Calu3 (cell line): ENCODE measurements at regions not wholly inside any gene's neighbourhood (a gene's known extent, or its start where the extent isn't known, plus 50 kb on each side); places are given as distances from the start of the nearest gene placed in this dataset.

ENCODE experiments used
- BruUV-seq: library from RNA; stranded (reverse); fragments of 400-500 nt; replicated peaks from 2 replicates; lab custom pipeline; 2021; lab: Mats Ljungman, UMichigan
- CTCF ChIA-PET: fragments of 300-600 bp; sonication (Branson Sonifier 250); formaldehyde crosslinking; loops from one replicate; lab custom pipeline; 2022; ENCODE audit warnings: antibody characterized with exemption; lab: Charles Lee
- DNase-seq: peaks from one replicate; pipeline ENCODE4 v3.0.0; 2022
- H3K27ac Mint-ChIP-seq: one replicate; pipeline ENCODE4 v1.8.0; 2022; ENCODE audit warnings: mixed read lengths; ENCODE audit not compliant: unreplicated experiment
- H3K27me3 Mint-ChIP-seq: one replicate; pipeline ENCODE4 v1.8.0; 2022; ENCODE audit warnings: mixed read lengths; ENCODE audit not compliant: unreplicated experiment
- H3K36me3 Mint-ChIP-seq: one replicate; pipeline ENCODE4 v1.8.0; 2022; ENCODE audit warnings: mild to moderate bottlenecking, moderate library complexity, mixed read lengths; ENCODE audit not compliant: insufficient read depth, unreplicated experiment
- H3K4me1 Mint-ChIP-seq: one replicate; pipeline ENCODE4 v1.8.0; 2022; ENCODE audit warnings: mild to moderate bottlenecking, low read depth, mixed read lengths; ENCODE audit not compliant: unreplicated experiment
- H3K4me3 Mint-ChIP-seq: one replicate; pipeline ENCODE4 v1.8.0; 2022; ENCODE audit warnings: mild to moderate bottlenecking, low read depth, moderate library complexity, mixed read lengths; ENCODE audit not compliant: unreplicated experiment
- H3K9me3 Mint-ChIP-seq: one replicate; pipeline ENCODE4 v1.8.0; 2022; ENCODE audit warnings: low read depth, mixed read lengths; ENCODE audit not compliant: unreplicated experiment
- intact Hi-C: fragments of 100-400 bp; cut with micrococcal nuclease; formaldehyde crosslinking; loops from one replicate; pipeline ENCODE4 v1.10.0; 2022; ENCODE audit not compliant: unreplicated experiment
- TF ChIP-seq, protein P1 (sequence below): fragments of 200-600 bp; IDR thresholded peaks from one replicate; pipeline ENCODE4 v1.8.0; 2022; ENCODE audit warnings: antibody characterized with exemption; ENCODE audit not compliant: unreplicated experiment

- Mint-ChIP-seq H3K27me3 (no peaks in the 10 kb centered on the region), H3K4me1 (no peaks in the 10 kb centered on the region), H3K9me3 (peaks cover 2% of the 10 kb centered on the region), H3K36me3 (no peaks in the 10 kb centered on the region), H3K4me3 (no peak overlapping the region), H3K27ac (no peak overlapping the region)
- no peak for DNase-seq
- TF ChIP-seq, protein P1, sequence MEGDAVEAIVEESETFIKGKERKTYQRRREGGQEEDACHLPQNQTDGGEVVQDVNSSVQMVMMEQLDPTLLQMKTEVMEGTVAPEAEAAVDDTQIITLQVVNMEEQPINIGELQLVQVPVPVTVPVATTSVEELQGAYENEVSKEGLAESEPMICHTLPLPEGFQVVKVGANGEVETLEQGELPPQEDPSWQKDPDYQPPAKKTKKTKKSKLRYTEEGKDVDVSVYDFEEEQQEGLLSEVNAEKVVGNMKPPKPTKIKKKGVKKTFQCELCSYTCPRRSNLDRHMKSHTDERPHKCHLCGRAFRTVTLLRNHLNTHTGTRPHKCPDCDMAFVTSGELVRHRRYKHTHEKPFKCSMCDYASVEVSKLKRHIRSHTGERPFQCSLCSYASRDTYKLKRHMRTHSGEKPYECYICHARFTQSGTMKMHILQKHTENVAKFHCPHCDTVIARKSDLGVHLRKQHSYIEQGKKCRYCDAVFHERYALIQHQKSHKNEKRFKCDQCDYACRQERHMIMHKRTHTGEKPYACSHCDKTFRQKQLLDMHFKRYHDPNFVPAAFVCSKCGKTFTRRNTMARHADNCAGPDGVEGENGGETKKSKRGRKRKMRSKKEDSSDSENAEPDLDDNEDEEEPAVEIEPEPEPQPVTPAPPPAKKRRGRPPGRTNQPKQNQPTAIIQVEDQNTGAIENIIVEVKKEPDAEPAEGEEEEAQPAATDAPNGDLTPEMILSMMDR = no peak
- intact Hi-C loops = no loop called here
- CTCF ChIA-PET = interaction anchor here (0.7 kb wide), 1 partner anchor 561 kb away, joined by 3 read pairs; no protein-coding TSS in a partner anchor
- BruUV-seq = no TSS peak
Measured at GRCh38 chr13:67372868-67373464, 142.8 kb upstream of the PCDH9 start.

DNA sequence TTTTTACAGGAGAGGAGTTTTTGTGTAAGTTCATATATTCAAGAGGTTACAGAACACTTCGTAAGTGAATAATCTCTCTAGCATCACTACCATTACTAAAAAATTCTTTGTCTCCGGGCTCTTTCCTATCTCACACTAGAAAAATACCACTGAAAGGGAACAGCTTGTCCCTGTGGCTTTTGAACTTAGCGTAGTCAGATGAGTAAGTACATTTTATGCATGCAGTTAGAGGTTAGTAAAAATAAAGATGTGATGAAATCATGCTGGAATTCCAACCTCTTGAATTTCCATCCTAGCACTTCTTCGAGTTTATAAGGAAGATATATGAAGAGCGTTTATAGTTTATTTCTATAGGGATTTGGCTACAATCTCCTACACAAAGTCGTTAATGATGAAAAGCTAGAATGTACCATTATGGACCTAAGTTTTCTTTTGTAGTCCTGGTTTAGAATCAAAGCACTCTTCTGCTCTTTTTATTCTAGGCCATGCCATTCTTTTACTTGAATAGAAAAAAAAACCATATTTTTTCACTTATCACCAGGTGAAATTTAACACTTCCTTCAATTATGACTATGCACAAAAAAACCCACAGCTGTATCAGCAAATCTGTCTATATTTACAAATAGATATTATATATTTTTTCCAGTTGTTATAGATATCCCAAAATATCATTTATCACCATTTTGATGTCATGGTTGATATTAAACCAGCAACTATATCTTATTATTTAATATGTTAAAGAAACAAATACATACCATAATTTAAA is 139.9 kb upstream of the PCDH9 start:
- no peaks in the 10 kb centered on the region for H3K4me1 Mint-ChIP-seq
- no peak for DNase-seq
- no peaks in the 10 kb centered on the region for H3K36me3 Mint-ChIP-seq
- no peak overlapping the region for H3K4me3 Mint-ChIP-seq
- no peaks in the 10 kb centered on the region for H3K27me3 Mint-ChIP-seq
- no TSS peak for BruUV-seq
- intact Hi-C loops = no loop called here
- peaks cover 2% of the 10 kb centered on the region for H3K9me3 Mint-ChIP-seq
- H3K27ac Mint-ChIP-seq = no peak overlapping the region
- CTCF ChIA-PET = no interaction called here
- TF ChIP-seq, protein P1 = no peak

DNA sequence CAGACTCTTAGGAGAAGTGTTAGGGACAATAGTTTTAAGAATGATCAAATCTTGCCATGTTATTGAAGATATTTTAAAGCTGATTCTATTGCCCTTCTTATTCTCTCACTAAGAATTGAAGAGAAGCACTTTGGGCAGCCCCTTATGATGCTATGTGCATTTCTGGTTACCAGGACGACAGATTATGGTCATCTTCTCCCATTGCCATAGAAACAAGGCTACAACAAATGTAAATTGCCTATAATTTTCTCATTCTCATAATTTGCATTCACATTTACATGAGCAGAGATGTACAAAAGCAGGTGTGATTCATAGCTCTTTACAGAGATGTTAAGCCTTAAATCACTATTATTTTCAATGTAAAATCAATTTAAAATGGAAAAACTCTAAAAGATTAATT is 137.3 kb upstream of the PCDH9 start:
- H3K4me1 Mint-ChIP-seq = no peaks in the 10 kb centered on the region
- CTCF ChIA-PET = no interaction called here
- no peak for DNase-seq
- peaks cover 2% of the 10 kb centered on the region for H3K9me3 Mint-ChIP-seq
- intact Hi-C loops = no loop called here
- no peaks in the 10 kb centered on the region for H3K36me3 Mint-ChIP-seq
- no peak overlapping the region for H3K27ac Mint-ChIP-seq
- TF ChIP-seq, protein P1 = no peak
- no peaks in the 10 kb centered on the region for H3K27me3 Mint-ChIP-seq
- H3K4me3 Mint-ChIP-seq = no peak overlapping the region
- BruUV-seq = no TSS peak

DNA sequence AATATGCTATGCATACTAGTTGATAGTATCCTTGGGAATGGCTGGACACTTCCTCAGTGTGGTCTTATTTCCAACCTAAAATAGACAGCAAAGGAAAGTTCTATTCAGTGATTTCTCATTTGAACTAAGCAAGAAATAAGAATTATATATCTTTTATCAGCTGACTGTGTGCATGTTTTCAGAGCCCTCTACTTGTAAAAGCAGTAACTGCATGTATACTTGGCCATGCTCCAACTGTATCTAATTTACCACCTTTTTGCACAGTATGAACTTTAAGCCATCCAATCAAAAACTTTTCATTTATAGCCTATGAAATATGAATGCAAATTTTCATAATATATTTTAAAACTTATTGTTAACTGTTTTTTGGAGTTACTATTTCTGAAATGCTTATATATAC is 136.4 kb upstream of the PCDH9 start:
- Mint-ChIP-seq H3K9me3 (peaks cover 2% of the 10 kb centered on the region), H3K4me1 (no peaks in the 10 kb centered on the region), H3K27me3 (no peaks in the 10 kb centered on the region), H3K27ac (no peak overlapping the region), H3K4me3 (no peak overlapping the region), H3K36me3 (no peaks in the 10 kb centered on the region)
- BruUV-seq = no TSS peak
- intact Hi-C loops = no loop called here
- no peak for DNase-seq
- TF ChIP-seq, protein P1 = no peak
- CTCF ChIA-PET = no interaction called here
